ENCODE measurements at regions not wholly inside any gene's neighbourhood (a gene's known extent, or its start where the extent isn't known, plus 50 kb on each side); places are given as distances from the start of the nearest gene placed in this dataset.
"Not testable (repeated sequence)": the region's sequence is repeated elsewhere in the genome, so short reads cannot be mapped to it uniquely, and the experiment has no call there.

GRCh38 chr6:22372922-22373321 is 76.1 kb upstream of the PRL start:
- no peak for DNase-seq (ENCODE audit: extremely low read depth, low read depth)
- H3K4me3 ChIP-seq (replicated peaks; ENCODE audit: low read depth, low read length), result no peak overlapping the region
- TF ChIP-seq CTCF (IDR thresholded peaks at IDR 0.05; ENCODE audit: low read depth, low read length, missing control alignments), result no peak

GRCh38 chr6:22374950-22375349 is 78.1 kb upstream of the PRL start:
- H3K4me3 ChIP-seq (replicated peaks; ENCODE audit: low read depth, low read length), result not testable (repeated sequence)

GRCh38 chr6:22376293-22376692 is 79.5 kb upstream of the PRL start:
- DNase-seq (ENCODE audit: extremely low read depth, low read depth); H3K4me3 ChIP-seq (replicated peaks; ENCODE audit: low read depth, low read length): not testable (repeated sequence)

More at GRCh38 chr6:22374950-22375349, 78.1 kb upstream of the PRL start:
- DNase-seq (ENCODE audit: extremely low read depth, low read depth), result not testable (repeated sequence)

GRCh38 chr6:22378536-22378935 is 81.7 kb upstream of the PRL start:
- not testable (repeated sequence) for H3K4me3 ChIP-seq (replicated peaks; ENCODE audit: low read depth, low read length); DNase-seq (ENCODE audit: extremely low read depth, low read depth)

- DNase-seq (ENCODE audit: extremely low read depth, low read depth), result no peak
- H3K4me3 ChIP-seq (replicated peaks; ENCODE audit: low read depth, low read length), result no peak overlapping the region
These were observed 83.4 kb upstream of the PRL start for GRCh38 chr6:22380236-22380635.

GRCh38 chr6:22381845-22382544 is 85.2 kb upstream of the PRL start:
- no peak for TF ChIP-seq CTCF (IDR thresholded peaks at IDR 0.05; ENCODE audit: low read depth, low read length, missing control alignments)
- no peak for DNase-seq (ENCODE audit: extremely low read depth, low read depth)
- H3K4me3 ChIP-seq (replicated peaks; ENCODE audit: low read depth, low read length), result no peak overlapping the region

More at GRCh38 chr6:22380236-22380635, 83.4 kb upstream of the PRL start:
- TF ChIP-seq CTCF (IDR thresholded peaks at IDR 0.05; ENCODE audit: low read depth, low read length, missing control alignments), result no peak

- no peak for TF ChIP-seq CTCF (IDR thresholded peaks at IDR 0.05; ENCODE audit: low read depth, low read length, missing control alignments)
- H3K4me3 ChIP-seq (replicated peaks; ENCODE audit: low read depth, low read length), result no peak overlapping the region
- no peak for DNase-seq (ENCODE audit: extremely low read depth, low read depth)
These were observed 86.2 kb upstream of the PRL start for GRCh38 chr6:22383016-22383415.

GRCh38 chr6:22392711-22393110 is 95.9 kb upstream of the PRL start:
- no peak for DNase-seq (ENCODE audit: extremely low read depth, low read depth)
- no peak overlapping the region for H3K4me3 ChIP-seq (replicated peaks; ENCODE audit: low read depth, low read length)
- TF ChIP-seq CTCF (IDR thresholded peaks at IDR 0.05; ENCODE audit: low read depth, low read length, missing control alignments), result no peak

All from HFF-Myc (cell line).